DOHH2 (cell line): ENCODE measurements at regions not wholly inside any gene's neighbourhood (a gene's known extent, or its start where the extent isn't known, plus 50 kb on each side); places are given as distances from the start of the nearest gene placed in this dataset.

Experiments used
- H3F3A ChIP-seq: fragments of 200-600 bp; sonication (generic), shearing (Covaris generic); 2 replicates; pipeline ENCODE4 v1.6.0; 2016; ENCODE audit warnings: antibody characterized with exemption, mild to moderate bottlenecking; ENCODE audit not compliant: control insufficient read depth, insufficient read depth
- H3K27ac ChIP-seq: fragments of 200-600 bp; sonication (generic); 2 replicates; pipeline ENCODE4 v1.5.1; 2014; ENCODE audit warnings: low read depth, mild to moderate bottlenecking, low read length, moderate library complexity
- H3K27me3 ChIP-seq: fragments of 200-600 bp; sonication (generic); 2 replicates; pipeline ENCODE4 v1.6.1; 2014; ENCODE audit warnings: mild to moderate bottlenecking, low read length, mixed read lengths; ENCODE audit not compliant: control insufficient read depth
- H3K36me3 ChIP-seq: fragments of 200-600 bp; sonication (generic); 2 replicates; pipeline ENCODE4 v1.6.1; 2014; ENCODE audit warnings: mild to moderate bottlenecking, low read length, moderate library complexity, mixed read lengths; ENCODE audit not compliant: control insufficient read depth
- H3K4me1 ChIP-seq: fragments of 200-600 bp; sonication (generic); 2 replicates; pipeline ENCODE4 v1.6.1; 2014; ENCODE audit warnings: mild to moderate bottlenecking, low read length, mixed read lengths; ENCODE audit not compliant: control insufficient read depth
- H3K4me2 ChIP-seq: fragments of 200-600 bp; sonication (generic); 2 replicates; pipeline ENCODE4 v1.6.0; 2014; ENCODE audit warnings: mild to moderate bottlenecking, low read length, moderate library complexity
- H3K4me3 ChIP-seq: fragments of 200-600 bp; sonication (generic); 2 replicates; pipeline ENCODE4 v1.5.1; 2014; ENCODE audit warnings: mild to moderate bottlenecking, low read length, mixed read lengths
- H3K79me2 ChIP-seq: fragments of 200-600 bp; sonication (generic); 2 replicates; pipeline ENCODE4 v1.6.1; 2014; ENCODE audit warnings: mild to moderate bottlenecking, low read length, mixed read lengths; ENCODE audit not compliant: control insufficient read depth
- H3K9me2 ChIP-seq: fragments of 200-600 bp; sonication (generic); replicated peaks from 2 replicates; pipeline ENCODE4 v1.6.1; 2014; ENCODE audit warnings: mild to moderate bottlenecking, low read length, mixed read lengths; ENCODE audit not compliant: control insufficient read depth
- H3K9me3 ChIP-seq: fragments of 200-600 bp; sonication (generic); 2 replicates; pipeline ENCODE4 v1.6.1; 2014; ENCODE audit warnings: antibody characterized with exemption, low read length, mixed read lengths; ENCODE audit not compliant: control insufficient read depth, insufficient read depth
- H4K20me1 ChIP-seq: fragments of 200-600 bp; sonication (generic); 2 replicates; pipeline ENCODE4 v1.6.0; 2014; ENCODE audit warnings: low read depth, mild to moderate bottlenecking, antibody characterized with exemption, low read length, moderate library complexity; ENCODE audit not compliant: control insufficient read depth, insufficient read depth
- EZH2phosphoT487 ChIP-seq: fragments of 200-600 bp; sonication (generic); IDR thresholded peaks from 2 replicates; pipeline ENCODE4 v1.6.1; 2017; ENCODE audit warnings: borderline replicate concordance, mild to moderate bottlenecking, antibody characterized with exemption, low read length, moderate library complexity, mixed read lengths
- TF ChIP-seq, protein P1 (sequence below): fragments of 200-600 bp; sonication (generic); IDR thresholded peaks from one replicate; pipeline ENCODE4 v1.5.1; 2014; ENCODE audit warnings: antibody characterized with exemption, mild to moderate bottlenecking, low read depth, low read length; ENCODE audit not compliant: poor library complexity, severe bottlenecking

DNA sequence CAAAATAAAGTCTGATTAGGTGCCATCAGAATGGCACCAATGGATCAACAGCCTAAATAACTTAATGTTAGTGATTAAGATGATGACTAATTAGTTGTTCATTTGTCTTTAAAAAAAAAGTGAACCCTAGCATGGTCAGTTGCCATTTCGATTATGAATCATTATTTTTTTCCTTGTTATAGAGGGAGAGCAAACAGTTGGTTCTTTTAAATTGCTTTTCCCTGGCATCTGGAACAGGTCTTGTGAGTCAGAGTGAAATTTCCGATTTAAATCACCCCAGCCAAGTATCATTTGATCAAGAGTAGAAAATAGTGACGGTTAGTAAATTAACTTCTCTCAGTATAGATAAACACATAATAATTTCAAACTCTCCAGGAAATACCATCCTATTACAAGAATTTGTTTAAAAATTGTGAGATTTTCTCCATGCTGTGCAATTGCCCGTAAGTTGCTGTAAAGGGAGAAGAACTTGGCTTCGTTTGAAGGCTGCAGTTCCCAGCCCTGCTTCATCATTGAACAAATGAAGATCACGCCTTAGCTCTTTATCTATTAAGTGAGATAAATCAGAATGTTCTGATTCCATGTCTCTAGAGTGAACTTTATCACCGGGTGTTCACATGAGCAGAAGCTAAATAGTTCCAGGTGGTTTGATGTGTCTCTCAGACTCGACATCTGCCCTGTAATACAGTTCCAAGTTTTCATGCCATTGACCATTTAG lies 741.3 kb downstream of the DOK5 start:
- TF ChIP-seq EZH2phosphoT487, result no peak
- TF ChIP-seq, protein P1, sequence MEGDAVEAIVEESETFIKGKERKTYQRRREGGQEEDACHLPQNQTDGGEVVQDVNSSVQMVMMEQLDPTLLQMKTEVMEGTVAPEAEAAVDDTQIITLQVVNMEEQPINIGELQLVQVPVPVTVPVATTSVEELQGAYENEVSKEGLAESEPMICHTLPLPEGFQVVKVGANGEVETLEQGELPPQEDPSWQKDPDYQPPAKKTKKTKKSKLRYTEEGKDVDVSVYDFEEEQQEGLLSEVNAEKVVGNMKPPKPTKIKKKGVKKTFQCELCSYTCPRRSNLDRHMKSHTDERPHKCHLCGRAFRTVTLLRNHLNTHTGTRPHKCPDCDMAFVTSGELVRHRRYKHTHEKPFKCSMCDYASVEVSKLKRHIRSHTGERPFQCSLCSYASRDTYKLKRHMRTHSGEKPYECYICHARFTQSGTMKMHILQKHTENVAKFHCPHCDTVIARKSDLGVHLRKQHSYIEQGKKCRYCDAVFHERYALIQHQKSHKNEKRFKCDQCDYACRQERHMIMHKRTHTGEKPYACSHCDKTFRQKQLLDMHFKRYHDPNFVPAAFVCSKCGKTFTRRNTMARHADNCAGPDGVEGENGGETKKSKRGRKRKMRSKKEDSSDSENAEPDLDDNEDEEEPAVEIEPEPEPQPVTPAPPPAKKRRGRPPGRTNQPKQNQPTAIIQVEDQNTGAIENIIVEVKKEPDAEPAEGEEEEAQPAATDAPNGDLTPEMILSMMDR, result no peak
- H3K36me3 ChIP-seq, result no peaks in the 10 kb centered on the region
- H3K4me2 ChIP-seq, result no peak overlapping the region

GRCh38 chr20:55213653-55214052 lies 738.3 kb downstream of the DOK5 start:
- no peaks in the 10 kb centered on the region for H3K79me2 ChIP-seq
- no peaks in the 10 kb centered on the region for H3F3A ChIP-seq
- no peaks in the 10 kb centered on the region for H3K9me3 ChIP-seq
- no peaks in the 10 kb centered on the region for H4K20me1 ChIP-seq
- no peak overlapping the region for H3K4me2 ChIP-seq
- H3K9me2 ChIP-seq, result no peaks in the 10 kb centered on the region
- no peak overlapping the region for H3K4me3 ChIP-seq
- no peaks in the 10 kb centered on the region for H3K4me1 ChIP-seq
- H3K27ac ChIP-seq, result no peak overlapping the region
- no peak for TF ChIP-seq EZH2phosphoT487
- TF ChIP-seq, protein P1, result no peak
- no peaks in the 10 kb centered on the region for H3K27me3 ChIP-seq
- no peaks in the 10 kb centered on the region for H3K36me3 ChIP-seq

More for the DNA sequence above, 741.3 kb downstream of the DOK5 start:
- no peaks in the 10 kb centered on the region for H3K9me2 ChIP-seq
- H3K9me3 ChIP-seq, result no peaks in the 10 kb centered on the region
- H3K4me1 ChIP-seq, result no peaks in the 10 kb centered on the region
- no peaks in the 10 kb centered on the region for H3K79me2 ChIP-seq
- H3F3A ChIP-seq, result no peaks in the 10 kb centered on the region
- no peak overlapping the region for H3K4me3 ChIP-seq
- no peaks in the 10 kb centered on the region for H4K20me1 ChIP-seq
- H3K27me3 ChIP-seq, result no peaks in the 10 kb centered on the region
- H3K27ac ChIP-seq, result no peak overlapping the region

GRCh38 chr20:55211481-55211880 lies 736.1 kb downstream of the DOK5 start:
- no peaks in the 10 kb centered on the region for H4K20me1 ChIP-seq
- H3K9me2 ChIP-seq, result no peaks in the 10 kb centered on the region
- no peaks in the 10 kb centered on the region for H3K27me3 ChIP-seq
- H3K36me3 ChIP-seq, result no peaks in the 10 kb centered on the region
- H3K4me2 ChIP-seq, result no peak overlapping the region
- H3K27ac ChIP-seq, result no peak overlapping the region
- no peaks in the 10 kb centered on the region for H3K9me3 ChIP-seq
- no peaks in the 10 kb centered on the region for H3K4me1 ChIP-seq
- H3F3A ChIP-seq, result no peaks in the 10 kb centered on the region
- no peaks in the 10 kb centered on the region for H3K79me2 ChIP-seq
- no peak overlapping the region for H3K4me3 ChIP-seq
- TF ChIP-seq, protein P1, result no peak
- TF ChIP-seq EZH2phosphoT487, result no peak
